Endodermal cell (in vitro differentiated cells): ENCODE measurements at regions not wholly inside any gene's neighbourhood (a gene's known extent, or its start where the extent isn't known, plus 50 kb on each side); places are given as distances from the start of the nearest gene placed in this dataset.

Source experiments
- DNase-seq: peaks from one replicate; pipeline ENCODE4 v3.0.0-alpha.2; 2017
- H3K27ac ChIP-seq: 2 replicates; pipeline ENCODE4 v1.5.1; 2013; ENCODE audit warnings: mild to moderate bottlenecking, low read depth, low read length, moderate library complexity
- H3K27me3 ChIP-seq: 2 replicates; pipeline ENCODE4 v1.6.1; 2013; ENCODE audit warnings: mild to moderate bottlenecking, low read length, moderate library complexity; ENCODE audit not compliant: insufficient read depth, control insufficient read depth, poor library complexity, severe bottlenecking
- H3K36me3 ChIP-seq: 2 replicates; pipeline ENCODE4 v1.7.0; 2013; ENCODE audit warnings: mild to moderate bottlenecking, low read length, moderate library complexity; ENCODE audit not compliant: control insufficient read depth, insufficient read depth
- H3K4me1 ChIP-seq: one replicate; pipeline ENCODE4 v1.7.0; 2013; ENCODE audit warnings: low read length; ENCODE audit not compliant: control insufficient read depth, insufficient read depth
- H3K4me3 ChIP-seq: 2 replicates; pipeline ENCODE4 v1.5.1; 2013; ENCODE audit warnings: mild to moderate bottlenecking, low read length, moderate library complexity
- H3K9ac ChIP-seq: 2 replicates; pipeline ENCODE4 v1.6.1; 2013; ENCODE audit warnings: mild to moderate bottlenecking, low read length, moderate library complexity; ENCODE audit not compliant: poor library complexity, severe bottlenecking; ENCODE audit errors: extremely low read depth
- H3K9me3 ChIP-seq: 2 replicates; pipeline ENCODE4 v1.6.1; 2013; ENCODE audit warnings: mild to moderate bottlenecking, low read length, moderate library complexity; ENCODE audit not compliant: control insufficient read depth
- H3K27ac Mint-ChIP-seq: 2 replicates; pipeline ENCODE4 v1.8.0; 2020; ENCODE audit warnings: mixed read lengths
- H3K27me3 Mint-ChIP-seq: 2 replicates; pipeline ENCODE4 v1.8.0; 2021; ENCODE audit warnings: mild to moderate bottlenecking, mixed read lengths; ENCODE audit not compliant: insufficient read depth
- H3K36me3 Mint-ChIP-seq: 2 replicates; pipeline ENCODE4 v1.8.0; 2020; ENCODE audit warnings: low read depth, mixed read lengths
- H3K4me1 Mint-ChIP-seq: 2 replicates; pipeline ENCODE4 v1.8.0; 2020; ENCODE audit warnings: mixed read lengths
- H3K4me3 Mint-ChIP-seq: 2 replicates; pipeline ENCODE4 v1.8.0; 2020; ENCODE audit warnings: mild to moderate bottlenecking, moderate library complexity, mixed read lengths
- H3K9me3 Mint-ChIP-seq: 2 replicates; pipeline ENCODE4 v1.8.0; 2020; ENCODE audit warnings: mild to moderate bottlenecking, mixed read lengths
- CTCF ChIP-seq: fragments of 200-600 bp; sonication (generic); conservative IDR thresholded peaks from 2 replicates; pipeline ENCODE4 v1.5.0; 2021; ENCODE audit warnings: antibody characterized with exemption, mild to moderate bottlenecking
- WGBS, 2 experiments: methylation state at CpG; one replicate each; pipeline versions ENCODE4 v1.1.5 to v1.1.7; 2013; ENCODE audit warnings: missing lambda C conversion rate in 2 of 2, mixed read lengths in 1 of 2; ENCODE audit not compliant: insufficient coverage in 1 of 2, insufficient read length in 1 of 2; 5-methylcytosine and 5-hydroxymethylcytosine counted together

GRCh38 chr3:8255725-8256124, 245.9 kb upstream of the LMCD1 start:
- no peak overlapping the region for H3K27ac ChIP-seq
- WGBS, 2 experiments = 98 to 100% methylated on average over 1 to 2 of the region's 2 CpGs

DNA sequence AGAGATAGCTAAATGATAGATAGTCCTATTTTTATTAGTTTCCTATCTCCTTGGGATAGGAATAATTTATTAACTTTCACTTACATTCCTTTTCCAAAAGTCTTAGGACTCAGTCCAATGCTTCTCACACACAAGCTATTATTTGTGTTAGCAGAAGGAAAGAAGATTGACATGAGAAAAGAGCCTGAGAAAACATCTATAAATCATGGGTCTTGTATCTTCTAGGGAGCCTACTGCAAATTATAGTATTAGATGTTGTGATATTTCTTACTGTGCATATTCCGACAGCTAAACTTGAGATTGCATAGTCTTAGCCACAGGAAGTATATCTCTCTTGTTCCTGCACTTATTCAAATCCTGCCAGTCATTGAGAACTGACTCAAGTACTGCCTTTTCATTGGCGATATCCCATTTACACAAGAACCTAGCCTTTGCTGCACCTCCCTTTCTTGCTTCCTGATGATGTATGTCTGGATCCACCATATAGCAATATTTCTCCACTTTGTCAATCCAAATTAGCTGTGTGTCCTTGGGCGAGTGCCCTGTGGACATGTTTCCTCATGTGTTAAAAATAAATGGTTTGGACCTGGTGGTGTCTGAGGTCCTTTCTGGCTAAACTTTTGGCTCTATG, 245.1 kb upstream of the LMCD1 start:
- no peaks in the 10 kb centered on the region for H3K27me3 ChIP-seq
- peaks cover 6% of the 10 kb centered on the region for H3K9me3 ChIP-seq
- Mint-ChIP-seq H3K27me3 (peaks cover under 1% of the 10 kb centered on the region), H3K9me3 (peaks cover 19% of the 10 kb centered on the region), H3K27ac (no peak overlapping the region), H3K4me1 (peaks cover 23% of the 10 kb centered on the region), H3K4me3 (no peak overlapping the region), H3K36me3 (no peaks in the 10 kb centered on the region)
- no peaks in the 10 kb centered on the region for H3K36me3 ChIP-seq
- no peak overlapping the region for H3K27ac ChIP-seq
- no peak overlapping the region for H3K4me3 ChIP-seq
- WGBS, 2 experiments = 95 to 100% methylated on average over 2 to 3 of the region's 3 CpGs
- H3K9ac ChIP-seq = no peak overlapping the region
- H3K4me1 ChIP-seq = no peaks in the 10 kb centered on the region
- DNase-seq = no peak
- no peak for TF ChIP-seq CTCF

More at GRCh38 chr3:8255725-8256124, 245.9 kb upstream of the LMCD1 start:
- no peaks in the 10 kb centered on the region for H3K27me3 ChIP-seq
- Mint-ChIP-seq H3K9me3 (peaks cover 17% of the 10 kb centered on the region), H3K4me3 (no peak overlapping the region), H3K4me1 (peaks cover 23% of the 10 kb centered on the region), H3K36me3 (no peaks in the 10 kb centered on the region), H3K27ac (no peak overlapping the region), H3K27me3 (peaks cover 1% of the 10 kb centered on the region)
- H3K36me3 ChIP-seq = no peaks in the 10 kb centered on the region
- H3K9ac ChIP-seq = no peak overlapping the region
- no peaks in the 10 kb centered on the region for H3K4me1 ChIP-seq
- no peak for TF ChIP-seq CTCF
- no peak overlapping the region for H3K4me3 ChIP-seq
- H3K9me3 ChIP-seq = peaks cover 6% of the 10 kb centered on the region
- DNase-seq = no peak

- H3K4me3 ChIP-seq = no peak overlapping the region
- 100% methylated on average over 1 of the region's 2 CpGs for WGBS, 2 experiments
- no peak overlapping the region for H3K27ac ChIP-seq
- Mint-ChIP-seq H3K36me3 (no peaks in the 10 kb centered on the region), H3K27me3 (no peaks in the 10 kb centered on the region), H3K4me3 (no peak overlapping the region), H3K27ac (no peak overlapping the region), H3K9me3 (peaks cover 22% of the 10 kb centered on the region), H3K4me1 (peaks cover 23% of the 10 kb centered on the region)
- H3K9me3 ChIP-seq = peaks cover 6% of the 10 kb centered on the region
- peak; percentile 42 for TF ChIP-seq CTCF
- no peaks in the 10 kb centered on the region for H3K27me3 ChIP-seq
- H3K9ac ChIP-seq = no peak overlapping the region
- DNase-seq = no peak
- H3K4me1 ChIP-seq = peaks cover 6% of the 10 kb centered on the region
- H3K36me3 ChIP-seq = no peaks in the 10 kb centered on the region
Measured at GRCh38 chr3:8261018-8261417, 240.6 kb upstream of the LMCD1 start.
